OCI-LY3 (cell line): ENCODE measurements at regions not wholly inside any gene's neighbourhood (a gene's known extent, or its start where the extent isn't known, plus 50 kb on each side); places are given as distances from the start of the nearest gene placed in this dataset.

Experiments
- H2AFZ ChIP-seq: fragments of 200-600, 300-600 bp; shearing (Covaris generic); 2 replicates; pipeline ENCODE4 v1.6.0; 2014; ENCODE audit warnings: antibody characterized with exemption, low read depth, low read length
- H3K27ac ChIP-seq: fragments of 200-600, 300-600 bp; sonication (generic); 2 replicates; pipeline ENCODE4 v1.5.1; 2014; ENCODE audit warnings: mild to moderate bottlenecking, low read length, moderate library complexity, mixed read lengths
- H3K27me3 ChIP-seq: fragments of 200-600, 300-600 bp; sonication (generic); 2 replicates; pipeline ENCODE4 v1.6.1; 2014; ENCODE audit warnings: low read depth, low read length, mixed read lengths
- H3K36me3 ChIP-seq: fragments of 200-600, 300-600 bp; sonication (generic); replicated peaks from 2 replicates; pipeline ENCODE3; 2014; ENCODE audit warnings: low read depth, low read length, mixed read lengths
- H3K4me1 ChIP-seq: fragments of 300-600, 200-600 bp; sonication (generic); 2 replicates; pipeline ENCODE4 v1.6.1; 2014; ENCODE audit warnings: low read length, mixed read lengths
- H3K4me2 ChIP-seq: fragments of 200-600, 300-600 bp; sonication (generic); 2 replicates; pipeline ENCODE4 v1.6.1; 2014; ENCODE audit warnings: low read length, mixed read lengths
- H3K4me3 ChIP-seq: fragments of 300-600, 200-600 bp; sonication (generic); 2 replicates; pipeline ENCODE4 v1.5.1; 2014; ENCODE audit warnings: antibody characterized with exemption, mild to moderate bottlenecking, low read length, moderate library complexity
- H3K79me2 ChIP-seq: fragments of 300-600, 200-600 bp; shearing (Covaris generic); 2 replicates; pipeline ENCODE4 v1.6.1; 2014; ENCODE audit warnings: mild to moderate bottlenecking, low read length, mixed read lengths
- H3K9ac ChIP-seq: fragments of 300-600, 200-600 bp; shearing (Covaris generic); 2 replicates; pipeline ENCODE4 v1.6.0; 2014; ENCODE audit warnings: mild to moderate bottlenecking, low read length, moderate library complexity
- H3K9me3 ChIP-seq: fragments of 200-600, 300-600 bp; shearing (Covaris generic); 2 replicates; pipeline ENCODE4 v1.6.1; 2014; ENCODE audit warnings: low read length, mixed read lengths; ENCODE audit not compliant: insufficient read depth
- H4K20me1 ChIP-seq: fragments of 200-600, 300-600 bp; sonication (generic); 2 replicates; pipeline ENCODE4 v1.6.1; 2016; ENCODE audit warnings: low read length, mixed read lengths; ENCODE audit not compliant: insufficient read depth
- EZH2phosphoT487 ChIP-seq: fragments of 200-600 bp; shearing (Covaris generic); IDR thresholded peaks from 2 replicates; pipeline ENCODE4 v1.6.1; 2018; ENCODE audit warnings: antibody characterized with exemption, mixed run types, low read depth
- TF ChIP-seq, protein P1 (sequence below): fragments of 200-600, 300-600 bp; sonication (generic); IDR thresholded peaks from 2 replicates; pipeline ENCODE4 v1.5.1; 2014; ENCODE audit warnings: antibody characterized with exemption, low read length, low read depth

DNA sequence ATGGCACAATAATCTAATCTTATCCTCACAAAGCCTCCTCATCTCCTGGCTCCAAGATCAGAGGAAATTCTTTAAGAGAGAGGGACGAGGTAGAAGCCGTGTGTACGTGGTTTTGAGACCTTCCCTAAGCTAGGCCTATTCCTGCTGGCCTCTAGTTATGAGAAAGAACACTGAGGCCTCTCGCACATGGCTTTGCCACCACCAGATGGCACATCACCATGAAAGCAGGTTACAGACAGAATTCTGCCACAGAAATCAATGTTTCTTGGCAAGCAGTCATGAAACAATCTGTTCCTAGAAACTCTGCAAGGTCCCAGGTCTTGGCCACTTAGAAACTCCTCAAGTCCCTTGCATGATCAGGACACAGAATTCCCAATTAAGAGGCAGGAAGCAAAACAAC lies 268.2 kb upstream of the TAS2R1 start:
- no peak overlapping the region for H2AFZ ChIP-seq
- TF ChIP-seq, protein P1, sequence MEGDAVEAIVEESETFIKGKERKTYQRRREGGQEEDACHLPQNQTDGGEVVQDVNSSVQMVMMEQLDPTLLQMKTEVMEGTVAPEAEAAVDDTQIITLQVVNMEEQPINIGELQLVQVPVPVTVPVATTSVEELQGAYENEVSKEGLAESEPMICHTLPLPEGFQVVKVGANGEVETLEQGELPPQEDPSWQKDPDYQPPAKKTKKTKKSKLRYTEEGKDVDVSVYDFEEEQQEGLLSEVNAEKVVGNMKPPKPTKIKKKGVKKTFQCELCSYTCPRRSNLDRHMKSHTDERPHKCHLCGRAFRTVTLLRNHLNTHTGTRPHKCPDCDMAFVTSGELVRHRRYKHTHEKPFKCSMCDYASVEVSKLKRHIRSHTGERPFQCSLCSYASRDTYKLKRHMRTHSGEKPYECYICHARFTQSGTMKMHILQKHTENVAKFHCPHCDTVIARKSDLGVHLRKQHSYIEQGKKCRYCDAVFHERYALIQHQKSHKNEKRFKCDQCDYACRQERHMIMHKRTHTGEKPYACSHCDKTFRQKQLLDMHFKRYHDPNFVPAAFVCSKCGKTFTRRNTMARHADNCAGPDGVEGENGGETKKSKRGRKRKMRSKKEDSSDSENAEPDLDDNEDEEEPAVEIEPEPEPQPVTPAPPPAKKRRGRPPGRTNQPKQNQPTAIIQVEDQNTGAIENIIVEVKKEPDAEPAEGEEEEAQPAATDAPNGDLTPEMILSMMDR: peak; percentile 56
- TF ChIP-seq EZH2phosphoT487: no peak
- H3K27me3 ChIP-seq: no peaks in the 10 kb centered on the region
- no peak overlapping the region for H3K4me3 ChIP-seq
- H3K36me3 ChIP-seq: no peaks in the 10 kb centered on the region
- H4K20me1 ChIP-seq: no peaks in the 10 kb centered on the region
- H3K79me2 ChIP-seq: no peaks in the 10 kb centered on the region
- H3K27ac ChIP-seq: no peak overlapping the region
- no peaks in the 10 kb centered on the region for H3K4me1 ChIP-seq
- no peak overlapping the region for H3K4me2 ChIP-seq
- no peak overlapping the region for H3K9ac ChIP-seq
- H3K9me3 ChIP-seq: no peaks in the 10 kb centered on the region

DNA sequence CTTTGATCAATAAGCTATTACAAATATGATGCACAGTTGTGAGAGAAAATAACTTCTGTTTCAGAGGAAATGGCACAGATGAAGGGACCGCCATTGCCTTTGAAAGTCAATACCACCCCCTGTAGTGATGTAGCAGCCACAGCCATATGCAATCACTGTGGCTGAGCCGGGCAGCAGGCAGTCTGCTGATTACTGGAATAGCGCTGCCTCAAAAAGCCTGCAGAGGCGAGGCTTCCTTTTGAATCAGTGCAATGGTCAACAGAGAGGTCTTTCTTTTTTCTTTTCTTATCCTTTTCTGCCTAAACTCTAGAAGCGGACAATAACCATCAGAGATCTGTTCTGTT lies 265.1 kb upstream of the TAS2R1 start:
- Histone ChIP-seq H3K9ac (no peak overlapping the region), H4K20me1 (no peaks in the 10 kb centered on the region), H3K36me3 (no peaks in the 10 kb centered on the region), H3K27me3 (no peaks in the 10 kb centered on the region), H2AFZ (no peak overlapping the region), H3K27ac (no peak overlapping the region), H3K79me2 (no peaks in the 10 kb centered on the region), H3K4me3 (no peak overlapping the region), H3K9me3 (no peaks in the 10 kb centered on the region), H3K4me2 (no peak overlapping the region), H3K4me1 (no peaks in the 10 kb centered on the region)
- TF ChIP-seq, protein P1: no peak
- TF ChIP-seq EZH2phosphoT487: no peak

DNA sequence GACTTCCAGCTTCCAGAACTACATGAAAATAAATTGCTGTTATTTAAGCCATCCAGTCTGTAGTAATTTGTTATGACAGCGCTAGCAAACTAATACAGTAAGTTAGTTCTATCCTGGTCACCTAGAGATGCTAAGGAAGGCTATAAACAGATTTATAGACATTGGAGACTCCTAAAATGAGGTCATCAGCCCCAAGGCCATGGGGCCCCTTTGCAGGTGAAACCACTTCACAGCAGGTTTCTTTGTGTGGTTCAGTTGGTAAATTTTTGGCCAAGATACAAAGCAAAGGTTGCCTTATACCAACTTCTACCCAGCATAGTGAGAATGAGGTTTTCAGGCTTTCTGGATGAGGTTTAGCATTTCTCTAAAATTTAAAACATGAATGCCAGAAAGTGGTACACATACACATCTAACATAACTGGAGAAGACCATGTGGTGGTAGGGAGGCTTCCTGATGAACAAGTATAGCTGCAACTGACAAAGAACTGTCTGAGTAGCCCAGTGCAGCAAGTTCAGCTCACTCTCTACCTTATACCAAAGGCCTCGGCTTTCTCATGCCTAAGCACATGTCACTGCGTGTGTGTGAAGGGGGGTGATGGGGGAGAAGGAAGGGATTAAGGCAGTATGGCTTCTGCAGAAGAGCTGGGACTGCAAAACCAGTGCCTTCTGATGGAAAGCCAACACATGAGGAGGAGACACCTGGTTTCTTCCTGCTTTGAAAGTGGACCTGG lies 264.6 kb upstream of the TAS2R1 start:
- Histone ChIP-seq H3K27ac (no peak overlapping the region), H2AFZ (no peak overlapping the region), H3K36me3 (no peaks in the 10 kb centered on the region), H3K4me3 (no peak overlapping the region), H4K20me1 (no peaks in the 10 kb centered on the region), H3K9ac (no peak overlapping the region), H3K4me1 (no peaks in the 10 kb centered on the region), H3K9me3 (no peaks in the 10 kb centered on the region), H3K79me2 (no peaks in the 10 kb centered on the region), H3K27me3 (no peaks in the 10 kb centered on the region), H3K4me2 (no peak overlapping the region)
- TF ChIP-seq EZH2phosphoT487: no peak
- TF ChIP-seq, protein P1: no peak

DNA sequence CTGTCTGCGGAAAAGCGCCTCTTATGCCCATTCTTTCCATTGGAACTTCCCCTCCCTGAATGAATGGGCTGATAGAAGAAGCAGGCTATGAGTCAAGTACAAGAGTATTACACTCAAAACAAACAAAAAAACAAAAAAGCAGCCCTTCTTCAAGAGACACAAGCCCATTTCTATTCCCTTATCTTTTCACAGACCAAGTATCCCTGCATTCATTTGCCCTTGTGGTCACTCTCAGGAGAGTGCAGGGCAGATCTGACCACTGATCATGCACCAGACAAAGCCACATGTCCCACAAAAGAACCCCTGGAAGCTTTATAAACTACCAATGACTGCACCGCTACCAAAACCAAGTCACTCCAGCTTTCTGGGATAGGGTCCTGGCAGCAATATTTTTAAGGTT lies 262.5 kb upstream of the TAS2R1 start:
- no peaks in the 10 kb centered on the region for H3K9me3 ChIP-seq
- no peaks in the 10 kb centered on the region for H3K79me2 ChIP-seq
- H3K36me3 ChIP-seq: no peaks in the 10 kb centered on the region
- no peaks in the 10 kb centered on the region for H3K4me1 ChIP-seq
- H3K9ac ChIP-seq: no peak overlapping the region
- no peak overlapping the region for H3K4me2 ChIP-seq
- no peaks in the 10 kb centered on the region for H4K20me1 ChIP-seq
- H2AFZ ChIP-seq: no peak overlapping the region
- H3K27me3 ChIP-seq: no peaks in the 10 kb centered on the region
- TF ChIP-seq, protein P1: no peak
- TF ChIP-seq EZH2phosphoT487: no peak
- no peak overlapping the region for H3K4me3 ChIP-seq
- no peak overlapping the region for H3K27ac ChIP-seq
